Activated CD4-positive, alpha-beta T cell treated with anti-CD3 and anti-CD28 coated beads for 36 hours (primary cell): ENCODE measurements at regions not wholly inside any gene's neighbourhood (a gene's known extent, or its start where the extent isn't known, plus 50 kb on each side); places are given as distances from the start of the nearest gene placed in this dataset.

Experiments used
- ATAC-seq: fragments of 200-7000 bp; cut with Tn5 transposase; one replicate; pipeline ENCODE4 v1.10.0; 2021; ENCODE audit warnings: mild to moderate bottlenecking, moderate library complexity
- CTCF ChIA-PET: fragments of 350-600 bp; sonication (Branson Sonifier 250); formaldehyde crosslinking; loops from one replicate; lab custom pipeline; 2021; ENCODE audit warnings: antibody characterized with exemption; lab: Charles Lee
- POLR2A ChIA-PET: fragments of 350-600 bp; sonication (Branson Sonifier 250); formaldehyde crosslinking; loops from one replicate; lab custom pipeline; 2021; ENCODE audit warnings: antibody characterized with exemption, inconsistent platforms; lab: Charles Lee
- DNase-seq: peaks from one replicate; pipeline ENCODE4 v3.0.0-alpha.2; 2020
- H3K27ac Mint-ChIP-seq: one replicate; pipeline ENCODE4 v1.8.0; 2021; ENCODE audit warnings: mixed read lengths
- H3K27me3 Mint-ChIP-seq: one replicate; pipeline ENCODE4 v1.8.0; 2021; ENCODE audit warnings: mixed read lengths
- H3K36me3 Mint-ChIP-seq: one replicate; pipeline ENCODE4 v1.8.0; 2021; ENCODE audit warnings: low read depth, mixed read lengths
- H3K4me1 Mint-ChIP-seq: one replicate; pipeline ENCODE4 v1.8.0; 2021; ENCODE audit warnings: mixed read lengths
- H3K4me3 Mint-ChIP-seq: one replicate; pipeline ENCODE4 v1.8.0; 2021; ENCODE audit warnings: mild to moderate bottlenecking, moderate library complexity, mixed read lengths
- H3K9me3 Mint-ChIP-seq: one replicate; pipeline ENCODE4 v1.8.0; 2021; ENCODE audit warnings: low read depth, mixed read lengths
- intact Hi-C, 2 experiments: fragments of 100-400 bp; cut with DNase I in 1 of 2; cut with micrococcal nuclease in 1 of 2; formaldehyde crosslinking; loops; one replicate each; pipeline versions ENCODE4 v1.14.2 to v1.15.1; 2022 to 2024; cut with DNase I, micrococcal nuclease

- no peak overlapping the region for H3K27ac Mint-ChIP-seq
- peaks cover under 1% of the 10 kb centered on the region for H3K27me3 Mint-ChIP-seq
- no peak for DNase-seq
These were observed 67.4 kb downstream of the IGLL1 start for GRCh38 chr22:23512721-23513120.

GRCh38 chr22:23512348-23512705, 67.8 kb downstream of the IGLL1 start:
- ATAC-seq (no peak), DNase-seq (no peak)
- ChIA-PET CTCF (no interaction called here), POLR2A (no interaction called here)
- Mint-ChIP-seq H3K9me3 (no peaks in the 10 kb centered on the region), H3K27ac (no peak overlapping the region), H3K4me3 (no peak overlapping the region), H3K27me3 (no peaks in the 10 kb centered on the region), H3K36me3 (no peaks in the 10 kb centered on the region), H3K4me1 (no peaks in the 10 kb centered on the region)
- intact Hi-C loops = no loop called here

More at GRCh38 chr22:23512721-23513120, 67.4 kb downstream of the IGLL1 start:
- Mint-ChIP-seq H3K4me1 (no peaks in the 10 kb centered on the region), H3K9me3 (no peaks in the 10 kb centered on the region), H3K36me3 (no peaks in the 10 kb centered on the region), H3K4me3 (no peak overlapping the region)
- ChIA-PET POLR2A (no interaction called here), CTCF (no interaction called here)
- intact Hi-C loops = no loop called here
- no peak for ATAC-seq

- DNase-seq (no peak), ATAC-seq (no peak)
- intact Hi-C loops = no loop called here
- no peaks in the 10 kb centered on the region for H3K36me3 Mint-ChIP-seq
- H3K9me3 Mint-ChIP-seq = no peaks in the 10 kb centered on the region
- H3K27me3 Mint-ChIP-seq = no peaks in the 10 kb centered on the region
- CTCF ChIA-PET = no interaction called here
- POLR2A ChIA-PET = no interaction called here
- H3K4me1 Mint-ChIP-seq = no peaks in the 10 kb centered on the region
- H3K4me3 Mint-ChIP-seq = no peak overlapping the region
- H3K27ac Mint-ChIP-seq = no peak overlapping the region
These were observed 68.3 kb downstream of the IGLL1 start for GRCh38 chr22:23511627-23512347.

- intact Hi-C loops = no loop called here
- ChIA-PET POLR2A (no interaction called here), CTCF (interaction anchor here (0.6 kb wide), 1 partner anchor 216 kb away, joined by 3 read pairs; no protein-coding TSS in a partner anchor)
- Mint-ChIP-seq H3K36me3 (no peaks in the 10 kb centered on the region), H3K9me3 (no peaks in the 10 kb centered on the region), H3K4me3 (no peak overlapping the region), H3K27me3 (no peaks in the 10 kb centered on the region), H3K4me1 (no peaks in the 10 kb centered on the region), H3K27ac (no peak overlapping the region)
- ATAC-seq (no peak), DNase-seq (no peak)
These were observed 70.4 kb downstream of the IGLL1 start for GRCh38 chr22:23509571-23510302.

- no peaks in the 10 kb centered on the region for H3K9me3 Mint-ChIP-seq
- no peak overlapping the region for H3K27ac Mint-ChIP-seq
- ATAC-seq = no peak
- POLR2A ChIA-PET = no interaction called here
- no peak overlapping the region for H3K4me3 Mint-ChIP-seq
- CTCF ChIA-PET = interaction anchor here (0.6 kb wide), 1 partner anchor 54 kb away, joined by 3 read pairs; no protein-coding TSS in a partner anchor
- H3K27me3 Mint-ChIP-seq = no peaks in the 10 kb centered on the region
- intact Hi-C loops = no loop called here
- DNase-seq = no peak
- H3K36me3 Mint-ChIP-seq = no peaks in the 10 kb centered on the region
- H3K4me1 Mint-ChIP-seq = no peaks in the 10 kb centered on the region
These were observed 75.6 kb downstream of the IGLL1 start for GRCh38 chr22:23504516-23504915.

GRCh38 chr22:23503736-23504440, 76.2 kb downstream of the IGLL1 start:
- no peaks in the 10 kb centered on the region for H3K27me3 Mint-ChIP-seq
- intact Hi-C loops = no loop called here
- H3K9me3 Mint-ChIP-seq = no peaks in the 10 kb centered on the region
- no peak overlapping the region for H3K27ac Mint-ChIP-seq
- H3K36me3 Mint-ChIP-seq = no peaks in the 10 kb centered on the region
- no peak overlapping the region for H3K4me3 Mint-ChIP-seq
- DNase-seq (no peak), ATAC-seq (no peak)
- no peaks in the 10 kb centered on the region for H3K4me1 Mint-ChIP-seq
- ChIA-PET CTCF (no interaction called here), POLR2A (no interaction called here)

- DNase-seq (no peak), ATAC-seq (no peak)
- intact Hi-C loops = no loop called here
- CTCF ChIA-PET = no interaction called here
- H3K36me3 Mint-ChIP-seq = no peaks in the 10 kb centered on the region
- POLR2A ChIA-PET = no interaction called here
- no peaks in the 10 kb centered on the region for H3K27me3 Mint-ChIP-seq
- no peak overlapping the region for H3K27ac Mint-ChIP-seq
- H3K4me1 Mint-ChIP-seq = no peaks in the 10 kb centered on the region
- no peak overlapping the region for H3K4me3 Mint-ChIP-seq
- no peaks in the 10 kb centered on the region for H3K9me3 Mint-ChIP-seq
These were observed 76.9 kb downstream of the IGLL1 start for GRCh38 chr22:23503142-23503541.

- no peaks in the 10 kb centered on the region for H3K36me3 Mint-ChIP-seq
- no peaks in the 10 kb centered on the region for H3K4me1 Mint-ChIP-seq
- ChIA-PET CTCF (no interaction called here), POLR2A (no interaction called here)
- ATAC-seq = no peak
- H3K9me3 Mint-ChIP-seq = no peaks in the 10 kb centered on the region
- DNase-seq = no peak
- no peaks in the 10 kb centered on the region for H3K27me3 Mint-ChIP-seq
- intact Hi-C loops = no loop called here
- no peak overlapping the region for H3K4me3 Mint-ChIP-seq
- H3K27ac Mint-ChIP-seq = no peak overlapping the region
These were observed 78.4 kb downstream of the IGLL1 start for GRCh38 chr22:23501708-23502107.

GRCh38 chr22:23501261-23501619, 78.8 kb downstream of the IGLL1 start:
- intact Hi-C loops = no loop called here
- H3K36me3 Mint-ChIP-seq = no peaks in the 10 kb centered on the region
- no peak for ATAC-seq

GRCh38 chr22:23500508-23501260, 79.4 kb downstream of the IGLL1 start:
- Mint-ChIP-seq H3K9me3 (no peaks in the 10 kb centered on the region), H3K36me3 (no peaks in the 10 kb centered on the region), H3K4me3 (no peak overlapping the region), H3K4me1 (peaks cover 8% of the 10 kb centered on the region), H3K27ac (no peak overlapping the region), H3K27me3 (no peaks in the 10 kb centered on the region)
- ChIA-PET POLR2A (no interaction called here), CTCF (no interaction called here)
- ATAC-seq (no peak), DNase-seq (no peak)
- intact Hi-C loops = no loop called here

More at GRCh38 chr22:23501261-23501619, 78.8 kb downstream of the IGLL1 start:
- H3K27ac Mint-ChIP-seq = no peak overlapping the region
- no peaks in the 10 kb centered on the region for H3K27me3 Mint-ChIP-seq
- POLR2A ChIA-PET = no interaction called here
- H3K9me3 Mint-ChIP-seq = no peaks in the 10 kb centered on the region
- no peak overlapping the region for H3K4me3 Mint-ChIP-seq
- H3K4me1 Mint-ChIP-seq = peaks cover 2% of the 10 kb centered on the region
- no peak for DNase-seq
- CTCF ChIA-PET = no interaction called here

GRCh38 chr22:23499845-23500500, 80.1 kb downstream of the IGLL1 start:
- ChIA-PET POLR2A (no interaction called here), CTCF (no interaction called here)
- H3K36me3 Mint-ChIP-seq = no peaks in the 10 kb centered on the region
- DNase-seq (no peak), ATAC-seq (no peak)
- no peaks in the 10 kb centered on the region for H3K9me3 Mint-ChIP-seq
- intact Hi-C loops = no loop called here
- H3K27ac Mint-ChIP-seq = no peak overlapping the region
- H3K27me3 Mint-ChIP-seq = no peaks in the 10 kb centered on the region
- H3K4me3 Mint-ChIP-seq = no peak overlapping the region
- peaks cover 12% of the 10 kb centered on the region for H3K4me1 Mint-ChIP-seq
